AG10803 (cell line): ENCODE measurements at regions not wholly inside any gene's neighbourhood (a gene's known extent, or its start where the extent isn't known, plus 50 kb on each side); places are given as distances from the start of the nearest gene placed in this dataset.

Experiments
- DNase-seq: peaks from one replicate; pipeline ENCODE4 v3.0.0; 2010; ENCODE audit warnings: low read depth
- H3K4me3 ChIP-seq: 2 replicates; pipeline ENCODE4 v1.5.1; 2011; ENCODE audit warnings: mild to moderate bottlenecking, low read length, control low read depth
- CTCF ChIP-seq: conservative IDR thresholded peaks from 2 replicates; pipeline ENCODE4 v1.5.1; 2011; ENCODE audit warnings: mild to moderate bottlenecking, low read length, control low read depth, inconsistent platforms

- no peak overlapping the region for H3K4me3 ChIP-seq
- TF ChIP-seq CTCF = no peak
These were observed 1325.8 kb downstream of the TBC1D22A start for GRCh38 chr22:48088251-48088650.

GRCh38 chr22:48085901-48086645, 1323.6 kb downstream of the TBC1D22A start:
- TF ChIP-seq CTCF = no peak
- DNase-seq = no peak
- no peak overlapping the region for H3K4me3 ChIP-seq

More at GRCh38 chr22:48088251-48088650, 1325.8 kb downstream of the TBC1D22A start:
- DNase-seq = peak; percentile 20

- no peak for DNase-seq
- TF ChIP-seq CTCF = no peak
- H3K4me3 ChIP-seq = no peak overlapping the region
These were observed 1322.2 kb downstream of the TBC1D22A start for GRCh38 chr22:48084729-48085050.

- DNase-seq = no peak
- no peak overlapping the region for H3K4me3 ChIP-seq
These were observed 1321.7 kb downstream of the TBC1D22A start for GRCh38 chr22:48084041-48084728.

GRCh38 chr22:48083502-48083901, 1321.1 kb downstream of the TBC1D22A start:
- no peak for DNase-seq
- no peak for TF ChIP-seq CTCF
- H3K4me3 ChIP-seq = no peak overlapping the region

More at GRCh38 chr22:48084041-48084728, 1321.7 kb downstream of the TBC1D22A start:
- TF ChIP-seq CTCF = no peak

GRCh38 chr22:48082284-48082683, 1319.8 kb downstream of the TBC1D22A start:
- H3K4me3 ChIP-seq = no peak overlapping the region
- TF ChIP-seq CTCF = no peak
- DNase-seq = no peak

- no peak for TF ChIP-seq CTCF
- no peak for DNase-seq
- no peak overlapping the region for H3K4me3 ChIP-seq
These were observed 1318.8 kb downstream of the TBC1D22A start for GRCh38 chr22:48081281-48081680.
